Ovary (tissue), 3 donors: ENCODE measurements at regions not wholly inside any gene's neighbourhood (a gene's known extent, or its start where the extent isn't known, plus 50 kb on each side); places are given as distances from the start of the nearest gene placed in this dataset.

Experiments used
- EP300 ChIP-seq: sonication (generic); formaldehyde crosslinking; IDR thresholded peaks from one replicate; pipeline ENCODE4 v1.6.1; 2017; ENCODE audit warnings: antibody characterized with exemption
- TF ChIP-seq, protein P1 (sequence below), 3 donors: fragments of 450-650 bp in 2 of 3; fragments of 200-600 bp in 1 of 3; IDR thresholded peaks; one replicate each; pipeline versions ENCODE4 v1.5.1 to v1.8.0; 2016 to 2022; ENCODE audit warnings: antibody characterized with exemption in 3 of 3, mild to moderate bottlenecking in 1 of 3
- donor health status: DM: no; HTN: no; CAD: no.

DNA sequence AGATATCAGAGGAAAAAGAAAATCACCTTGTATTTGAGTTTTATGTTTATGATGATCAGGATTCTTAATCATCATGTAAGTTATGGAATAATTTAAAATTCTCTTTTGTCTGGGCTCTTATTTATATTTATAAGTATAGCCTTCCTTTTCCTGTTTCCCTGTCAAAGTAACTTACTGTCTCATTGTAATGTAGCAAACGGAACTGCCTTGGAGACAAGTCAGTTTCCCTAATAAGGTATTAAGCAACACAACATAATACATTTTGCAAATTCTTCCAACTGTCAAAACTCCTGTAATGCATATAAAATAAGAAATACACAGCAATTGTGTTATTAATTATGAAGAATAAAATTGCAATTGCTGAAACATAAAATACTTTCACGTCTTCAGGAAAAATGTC is 463.2 kb downstream of the MAT2B start:
- TF ChIP-seq, protein P1, sequence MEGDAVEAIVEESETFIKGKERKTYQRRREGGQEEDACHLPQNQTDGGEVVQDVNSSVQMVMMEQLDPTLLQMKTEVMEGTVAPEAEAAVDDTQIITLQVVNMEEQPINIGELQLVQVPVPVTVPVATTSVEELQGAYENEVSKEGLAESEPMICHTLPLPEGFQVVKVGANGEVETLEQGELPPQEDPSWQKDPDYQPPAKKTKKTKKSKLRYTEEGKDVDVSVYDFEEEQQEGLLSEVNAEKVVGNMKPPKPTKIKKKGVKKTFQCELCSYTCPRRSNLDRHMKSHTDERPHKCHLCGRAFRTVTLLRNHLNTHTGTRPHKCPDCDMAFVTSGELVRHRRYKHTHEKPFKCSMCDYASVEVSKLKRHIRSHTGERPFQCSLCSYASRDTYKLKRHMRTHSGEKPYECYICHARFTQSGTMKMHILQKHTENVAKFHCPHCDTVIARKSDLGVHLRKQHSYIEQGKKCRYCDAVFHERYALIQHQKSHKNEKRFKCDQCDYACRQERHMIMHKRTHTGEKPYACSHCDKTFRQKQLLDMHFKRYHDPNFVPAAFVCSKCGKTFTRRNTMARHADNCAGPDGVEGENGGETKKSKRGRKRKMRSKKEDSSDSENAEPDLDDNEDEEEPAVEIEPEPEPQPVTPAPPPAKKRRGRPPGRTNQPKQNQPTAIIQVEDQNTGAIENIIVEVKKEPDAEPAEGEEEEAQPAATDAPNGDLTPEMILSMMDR (IDR thresholded peaks at IDR 0.05), result no peak
- TF ChIP-seq EP300, result no peak
